Mononuclear cell (primary cell): ENCODE measurements at regions not wholly inside any gene's neighbourhood (a gene's known extent, or its start where the extent isn't known, plus 50 kb on each side); places are given as distances from the start of the nearest gene placed in this dataset.

Experiments
- H3K27me3 ChIP-seq: 2 replicates; pipeline ENCODE4 v1.6.0; 2011; ENCODE audit warnings: low read length, control low read depth; ENCODE audit not compliant: insufficient read depth
- H3K4me1 ChIP-seq: 2 replicates; pipeline ENCODE4 v1.5.1; 2011; ENCODE audit warnings: mild to moderate bottlenecking, low read length, control low read depth; ENCODE audit not compliant: insufficient read depth
- H3K4me3 ChIP-seq: 2 replicates; pipeline ENCODE4 v1.5.1; 2011; ENCODE audit warnings: mild to moderate bottlenecking, low read length, moderate library complexity
- H3K9me3 ChIP-seq: 2 replicates; pipeline ENCODE4 v1.5.1; 2011; ENCODE audit warnings: low read depth, mild to moderate bottlenecking, control low read depth, low read length

GRCh38 chr5:54895816-54896341, 89.5 kb downstream of the ESM1 start:
- Histone ChIP-seq H3K9me3 (no peaks in the 10 kb centered on the region), H3K27me3 (peaks cover 10% of the 10 kb centered on the region), H3K4me3 (no peak overlapping the region)

GRCh38 chr5:54894957-54895815, 90.2 kb downstream of the ESM1 start:
- Histone ChIP-seq H3K4me3 (no peak overlapping the region), H3K9me3 (no peaks in the 10 kb centered on the region), H3K27me3 (peaks cover 10% of the 10 kb centered on the region), H3K4me1 (no peaks in the 10 kb centered on the region)

More at GRCh38 chr5:54895816-54896341, 89.5 kb downstream of the ESM1 start:
- peaks cover 1% of the 10 kb centered on the region for H3K4me1 ChIP-seq

DNA sequence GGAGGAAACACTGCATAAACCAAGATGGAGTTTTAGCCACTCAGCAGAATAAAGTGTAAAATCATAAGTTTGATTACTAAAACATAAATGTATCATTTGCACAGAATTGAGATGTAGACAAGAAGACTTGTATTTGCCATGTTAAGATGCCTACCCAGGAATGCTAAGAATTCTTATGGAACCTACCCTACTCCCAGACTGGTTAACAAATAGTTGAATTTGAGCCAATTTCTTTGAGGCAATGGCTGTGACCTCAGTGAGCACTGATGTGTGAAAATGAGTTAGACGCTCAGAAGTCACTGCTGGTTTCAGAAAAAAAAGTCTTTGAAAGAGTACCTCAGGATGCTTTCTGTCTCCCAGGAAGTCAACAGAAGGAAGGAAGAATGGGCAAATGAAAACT, 95.6 kb downstream of the ESM1 start:
- H3K4me1 ChIP-seq = no peaks in the 10 kb centered on the region
- H3K27me3 ChIP-seq = peaks cover 24% of the 10 kb centered on the region
- no peaks in the 10 kb centered on the region for H3K9me3 ChIP-seq
- H3K4me3 ChIP-seq = no peak overlapping the region

GRCh38 chr5:54887663-54888062, 97.7 kb downstream of the ESM1 start:
- peaks cover 10% of the 10 kb centered on the region for H3K4me1 ChIP-seq
- no peak overlapping the region for H3K4me3 ChIP-seq
- H3K9me3 ChIP-seq = no peaks in the 10 kb centered on the region
- H3K27me3 ChIP-seq = peaks cover 43% of the 10 kb centered on the region

GRCh38 chr5:54886866-54887265, 98.5 kb downstream of the ESM1 start:
- Histone ChIP-seq H3K27me3 (peaks cover 51% of the 10 kb centered on the region), H3K4me1 (peaks cover 10% of the 10 kb centered on the region), H3K9me3 (no peaks in the 10 kb centered on the region), H3K4me3 (no peak overlapping the region)

GRCh38 chr5:54885636-54886035, 99.8 kb downstream of the ESM1 start:
- Histone ChIP-seq H3K27me3 (peaks cover 60% of the 10 kb centered on the region), H3K4me3 (no peak overlapping the region), H3K9me3 (no peaks in the 10 kb centered on the region), H3K4me1 (peaks cover 10% of the 10 kb centered on the region)

GRCh38 chr5:54884195-54884536, 101.2 kb downstream of the ESM1 start:
- Histone ChIP-seq H3K27me3 (peaks cover 56% of the 10 kb centered on the region), H3K9me3 (no peaks in the 10 kb centered on the region), H3K4me3 (no peak overlapping the region), H3K4me1 (peaks cover 10% of the 10 kb centered on the region)

DNA sequence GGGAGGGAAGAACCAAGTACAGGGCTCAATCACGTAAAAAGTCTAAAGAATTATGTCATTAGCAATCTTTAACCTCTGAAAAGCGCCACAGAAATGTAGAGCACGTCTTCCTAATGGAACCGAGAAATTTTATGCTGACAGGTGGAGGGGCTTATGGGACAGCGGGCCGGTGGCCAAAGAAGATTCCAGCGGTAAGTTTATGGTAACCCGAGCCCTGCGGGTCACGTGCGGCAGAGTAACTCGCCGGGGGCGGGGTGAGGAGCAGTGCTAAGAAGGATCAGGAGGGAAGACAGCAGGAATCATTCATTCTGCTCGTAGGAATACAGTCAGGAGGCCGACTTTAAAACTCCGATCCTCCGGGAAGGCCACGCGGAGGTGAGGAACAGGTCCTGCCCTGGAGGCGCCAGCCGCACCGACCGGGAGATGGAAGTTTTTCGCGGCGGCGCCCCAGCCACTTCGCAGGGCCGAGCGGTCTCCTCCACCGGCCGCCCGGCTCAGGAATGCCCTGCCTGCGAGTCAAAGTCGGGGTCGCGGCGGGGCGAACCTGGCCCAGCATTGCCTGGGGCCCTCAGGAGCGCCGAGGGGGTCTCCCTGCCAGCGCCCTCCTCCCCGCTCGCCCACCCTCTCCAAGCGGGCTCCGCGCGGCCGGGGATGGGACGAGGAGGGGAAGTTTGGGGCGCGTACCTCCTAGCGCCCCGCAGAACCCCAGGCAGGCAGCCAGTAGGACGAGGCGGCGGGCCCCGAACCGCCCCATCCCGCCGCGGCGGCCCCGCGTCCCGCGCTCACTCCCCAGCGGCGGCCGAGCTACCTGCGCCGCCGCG, 101.8 kb downstream of the ESM1 start:
- Histone ChIP-seq H3K9me3 (no peaks in the 10 kb centered on the region), H3K4me3 (peak overlapping the region; percentile 2), H3K27me3 (peaks cover 56% of the 10 kb centered on the region), H3K4me1 (peaks cover 10% of the 10 kb centered on the region)

DNA sequence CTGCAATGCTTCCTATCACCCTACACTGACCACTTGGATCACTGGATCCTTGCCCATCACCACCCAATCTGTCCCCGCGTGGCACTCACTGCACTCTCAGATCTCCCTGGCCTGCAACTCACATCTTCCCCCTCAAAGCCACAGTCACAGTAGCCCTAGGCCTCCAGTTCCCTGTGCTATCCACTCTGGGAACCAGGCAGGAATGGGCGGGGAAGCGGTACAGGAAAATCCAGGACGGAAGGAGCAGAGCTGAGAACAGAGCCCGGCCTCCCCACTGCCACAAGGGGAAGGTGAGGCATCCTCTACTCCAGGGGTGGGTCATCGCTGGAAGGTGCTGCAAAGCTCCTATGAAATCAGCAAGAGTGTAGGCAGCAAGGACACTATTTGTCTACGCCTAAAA, 102.6 kb downstream of the ESM1 start:
- Histone ChIP-seq H3K4me3 (no peak overlapping the region), H3K9me3 (no peaks in the 10 kb centered on the region), H3K4me1 (peaks cover 10% of the 10 kb centered on the region), H3K27me3 (peaks cover 56% of the 10 kb centered on the region)

- H3K9me3 ChIP-seq = no peaks in the 10 kb centered on the region
- no peak overlapping the region for H3K4me3 ChIP-seq
- H3K27me3 ChIP-seq = peaks cover 56% of the 10 kb centered on the region
- peaks cover 10% of the 10 kb centered on the region for H3K4me1 ChIP-seq
Measured at GRCh38 chr5:54882101-54882500, 103.3 kb downstream of the ESM1 start.

DNA sequence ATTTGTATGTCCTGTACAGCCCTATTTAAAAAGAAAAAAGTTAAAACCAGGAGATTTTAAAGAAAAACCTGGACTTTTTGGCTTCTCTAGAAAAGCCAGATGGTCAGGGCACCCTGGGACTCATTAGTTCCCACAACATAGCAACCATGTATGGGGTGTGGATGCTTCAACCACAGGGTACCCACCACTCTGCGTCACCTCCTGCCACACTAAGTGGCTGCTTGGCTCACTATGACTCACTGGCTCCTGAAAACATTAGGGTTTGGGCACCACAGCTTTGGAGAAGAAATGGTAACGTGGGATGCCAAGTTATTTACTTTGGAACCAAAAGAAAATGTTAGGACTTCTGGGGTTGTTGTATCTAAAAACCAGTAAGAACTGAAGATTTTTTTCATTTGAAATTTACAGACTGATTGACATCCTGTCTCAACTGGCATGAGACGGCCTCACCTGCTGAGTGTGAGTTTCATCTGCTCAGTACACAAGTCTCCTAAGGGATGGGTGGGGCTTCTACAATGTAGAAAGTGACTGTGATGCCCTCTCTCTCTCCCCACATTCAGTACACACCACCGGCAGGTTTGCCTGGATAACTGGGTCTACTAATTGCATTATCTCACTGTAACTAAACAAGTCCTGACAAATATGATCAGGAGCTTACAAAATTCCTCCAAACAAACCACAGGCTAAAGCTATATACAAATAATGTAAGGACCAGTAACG, 103.9 kb downstream of the ESM1 start:
- Histone ChIP-seq H3K4me3 (no peak overlapping the region), H3K9me3 (no peaks in the 10 kb centered on the region), H3K4me1 (peaks cover 10% of the 10 kb centered on the region), H3K27me3 (peaks cover 52% of the 10 kb centered on the region)

GRCh38 chr5:54876976-54877375, 108.4 kb downstream of the ESM1 start:
- H3K27me3 ChIP-seq = peaks cover 10% of the 10 kb centered on the region
- no peak overlapping the region for H3K4me3 ChIP-seq
- H3K9me3 ChIP-seq = no peaks in the 10 kb centered on the region
- peaks cover 9% of the 10 kb centered on the region for H3K4me1 ChIP-seq

GRCh38 chr5:54876556-54876955, 108.8 kb downstream of the ESM1 start:
- Histone ChIP-seq H3K4me3 (no peak overlapping the region), H3K9me3 (no peaks in the 10 kb centered on the region), H3K27me3 (peaks cover 6% of the 10 kb centered on the region)

DNA sequence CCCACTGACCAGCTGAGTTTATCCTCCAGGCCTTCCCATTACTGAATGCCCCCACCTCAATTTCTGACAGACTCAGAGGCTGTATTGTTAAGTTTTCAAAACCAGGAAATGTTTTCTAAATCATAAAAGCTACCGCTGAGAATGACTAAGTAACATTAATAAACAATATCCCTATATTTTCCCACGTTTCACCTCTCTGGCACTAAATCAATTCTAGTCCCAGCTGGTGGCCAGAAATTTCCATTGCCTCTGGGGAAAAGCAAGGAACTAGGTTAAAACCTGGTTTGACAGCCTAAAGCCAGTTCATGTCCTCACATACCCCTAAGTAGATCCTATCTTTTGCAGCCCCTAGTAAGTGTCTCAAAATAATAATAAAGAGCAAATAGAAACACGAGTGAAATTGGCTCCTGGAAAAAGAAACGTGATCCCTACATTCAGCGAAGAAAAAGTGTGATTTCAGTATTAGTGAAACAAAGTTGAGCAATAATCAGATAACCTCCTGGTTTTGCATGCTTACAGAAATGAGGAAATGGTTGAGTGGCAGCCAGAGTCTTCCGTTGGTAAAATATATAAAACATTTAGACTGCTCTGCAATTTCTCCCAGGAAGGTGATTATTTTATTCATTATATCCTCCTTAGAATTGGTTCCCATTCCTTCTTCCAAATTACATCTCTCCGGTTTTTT, 110.9 kb downstream of the ESM1 start:
- H3K4me1 ChIP-seq = peaks cover 9% of the 10 kb centered on the region
- H3K4me3 ChIP-seq = no peak overlapping the region
- no peaks in the 10 kb centered on the region for H3K9me3 ChIP-seq
- no peaks in the 10 kb centered on the region for H3K27me3 ChIP-seq

More at GRCh38 chr5:54876556-54876955, 108.8 kb downstream of the ESM1 start:
- peaks cover 9% of the 10 kb centered on the region for H3K4me1 ChIP-seq
